ENCODE measurements at regions not wholly inside any gene's neighbourhood (a gene's known extent, or its start where the extent isn't known, plus 50 kb on each side); places are given as distances from the start of the nearest gene placed in this dataset.

- H3K27ac Mint-ChIP-seq (ENCODE audit: unreplicated experiment) = no peak overlapping the region
- no peak for TF ChIP-seq CTCF (IDR thresholded peaks at IDR 0.05)
- H3K9me3 Mint-ChIP-seq (ENCODE audit: unreplicated experiment) = no peaks in the 10 kb centered on the region
- H3K4me3 Mint-ChIP-seq (ENCODE audit: unreplicated experiment) = no peak overlapping the region
- H3K36me3 Mint-ChIP-seq (ENCODE audit: unreplicated experiment) = no peaks in the 10 kb centered on the region
- H3K4me1 Mint-ChIP-seq (ENCODE audit: unreplicated experiment) = no peaks in the 10 kb centered on the region
- peaks cover 8% of the 10 kb centered on the region for H3K27me3 Mint-ChIP-seq (ENCODE audit: unreplicated experiment)
- no peak for DNase-seq (ENCODE audit: extremely low spot score, unreplicated experiment)
Measured at GRCh38 chr11:112403432-112403831, 142.8 kb upstream of the PLET1 start.

GRCh38 chr11:112404112-112404511 lies 143.5 kb upstream of the PLET1 start:
- Mint-ChIP-seq H3K9me3 (ENCODE audit: unreplicated experiment) (no peaks in the 10 kb centered on the region), H3K4me3 (ENCODE audit: unreplicated experiment) (no peak overlapping the region), H3K4me1 (ENCODE audit: unreplicated experiment) (no peaks in the 10 kb centered on the region), H3K27me3 (ENCODE audit: unreplicated experiment) (peaks cover 11% of the 10 kb centered on the region), H3K36me3 (ENCODE audit: unreplicated experiment) (no peaks in the 10 kb centered on the region), H3K27ac (ENCODE audit: unreplicated experiment) (no peak overlapping the region)
- no peak for TF ChIP-seq CTCF (IDR thresholded peaks at IDR 0.05)
- DNase-seq (ENCODE audit: extremely low spot score, unreplicated experiment) = no peak

GRCh38 chr11:112408517-112408916 lies 147.9 kb upstream of the PLET1 start:
- H3K27me3 Mint-ChIP-seq (ENCODE audit: unreplicated experiment) = peaks cover 25% of the 10 kb centered on the region
- no peak overlapping the region for H3K4me3 Mint-ChIP-seq (ENCODE audit: unreplicated experiment)
- no peak for DNase-seq (ENCODE audit: extremely low spot score, unreplicated experiment)
- no peak for TF ChIP-seq CTCF (IDR thresholded peaks at IDR 0.05)
- H3K9me3 Mint-ChIP-seq (ENCODE audit: unreplicated experiment) = peaks cover 2% of the 10 kb centered on the region
- no peak overlapping the region for H3K27ac Mint-ChIP-seq (ENCODE audit: unreplicated experiment)
- no peaks in the 10 kb centered on the region for H3K36me3 Mint-ChIP-seq (ENCODE audit: unreplicated experiment)
- no peaks in the 10 kb centered on the region for H3K4me1 Mint-ChIP-seq (ENCODE audit: unreplicated experiment)

- Mint-ChIP-seq H3K9me3 (ENCODE audit: unreplicated experiment) (peaks cover 13% of the 10 kb centered on the region), H3K27ac (ENCODE audit: unreplicated experiment) (no peak overlapping the region), H3K36me3 (ENCODE audit: unreplicated experiment) (no peaks in the 10 kb centered on the region), H3K4me1 (ENCODE audit: unreplicated experiment) (no peaks in the 10 kb centered on the region), H3K27me3 (ENCODE audit: unreplicated experiment) (peaks cover 30% of the 10 kb centered on the region), H3K4me3 (ENCODE audit: unreplicated experiment) (no peak overlapping the region)
- no peak for TF ChIP-seq CTCF (IDR thresholded peaks at IDR 0.05)
- no peak for DNase-seq (ENCODE audit: extremely low spot score, unreplicated experiment)
Measured at GRCh38 chr11:112410325-112410724, 149.7 kb upstream of the PLET1 start.

- Mint-ChIP-seq H3K4me3 (ENCODE audit: unreplicated experiment) (no peak overlapping the region), H3K4me1 (ENCODE audit: unreplicated experiment) (no peaks in the 10 kb centered on the region), H3K27me3 (ENCODE audit: unreplicated experiment) (peaks cover 43% of the 10 kb centered on the region), H3K9me3 (ENCODE audit: unreplicated experiment) (peaks cover 16% of the 10 kb centered on the region), H3K36me3 (ENCODE audit: unreplicated experiment) (no peaks in the 10 kb centered on the region), H3K27ac (ENCODE audit: unreplicated experiment) (no peak overlapping the region)
- no peak for TF ChIP-seq CTCF (IDR thresholded peaks at IDR 0.05)
- no peak for DNase-seq (ENCODE audit: extremely low spot score, unreplicated experiment)
Measured at GRCh38 chr11:112412383-112412782, 151.7 kb upstream of the PLET1 start.
